ENCODE measurements at regions not wholly inside any gene's neighbourhood (a gene's known extent, or its start where the extent isn't known, plus 50 kb on each side); places are given as distances from the start of the nearest gene placed in this dataset.

- TF ChIP-seq RCOR1 (IDR thresholded peaks at IDR 0.05; ENCODE audit: insufficient replicate concordance, low read length), result no peak
- TF ChIP-seq RFX5 (IDR thresholded peaks at IDR 0.05; ENCODE audit: low read depth, low read length), result no peak
These were observed 104.2 kb upstream of the RALGPS2 start (continued) for GRCh38 chr1:178620584-178621475.

- no peak overlapping the region for H4K91ac ChIP-seq (ENCODE audit: insufficient read depth, low read depth, low read length)
- H2AFZ ChIP-seq (replicated peaks; ENCODE audit: low read length, poor library complexity), result no peak overlapping the region
- H3K56ac ChIP-seq (ENCODE audit: extremely low read depth, insufficient read depth, low read length), result no peak overlapping the region
- BruUV-seq (replicated peaks), result no TSS peak
- ATAC-seq (ENCODE audit: low read depth), result no peak
- H3K27me3 ChIP-seq (ENCODE audit: control insufficient read depth, insufficient read depth, low read length), result no peaks in the 10 kb centered on the region
- no peak overlapping the region for H3K4me2 ChIP-seq (ENCODE audit: low read depth, low read length)
- H3K4me3 ChIP-seq (ENCODE audit: insufficient read depth, low read depth, low read length), result no peak overlapping the region
- TF ChIP-seq MAFK (IDR thresholded peaks at IDR 0.05; ENCODE audit: low read depth, low read length), result no peak
- CTCF ChIA-PET, result no interaction called here
- H2BK15ac ChIP-seq (ENCODE audit: low read depth, low read length), result 0 out of 3 replicates have a peak overlapping the region, but pooled peaks have one; percentile 54
- DNase-seq, result no peak
- in situ Hi-C loops (cut with MboI; ENCODE audit: low sequenced_read_pairs), result no loop called here
- H2AK9ac ChIP-seq (replicated peaks; ENCODE audit: low read depth, low read length, poor library complexity), result no peak overlapping the region
- WGBS, 2 experiments (ENCODE audit: extremely low coverage in 2 of 2, insufficient read length in 1 of 2), result no CpG with 5 or more reads among the region's 10 CpGs
- POLR2A ChIA-PET (ENCODE audit: unreplicated experiment), result no interaction called here
- no peaks in the 10 kb centered on the region for H3K79me1 ChIP-seq (ENCODE audit: low read depth in 1 of 2, low read length in 2 of 2)
- peaks cover 3% of the 10 kb centered on the region; the same call in 1 of the 2 replicates for H3K9me3 ChIP-seq (ENCODE audit: control insufficient read depth, insufficient read depth, low read length)
- no peak overlapping the region for H2BK20ac ChIP-seq (ENCODE audit: low read depth, low read length)
- no peak overlapping the region for H3K9ac ChIP-seq (ENCODE audit: low read depth, low read length)
- H3K4me1 ChIP-seq (ENCODE audit: control insufficient read depth, insufficient read depth, low read length), result peaks cover 6% of the 10 kb centered on the region
- H3K36me3 ChIP-seq (ENCODE audit: control insufficient read depth, insufficient read depth, low read length), result no peaks in the 10 kb centered on the region
- dilution Hi-C loops (cut with HindIII; ENCODE audit: low sequenced_read_pairs, unreplicated experiment), result no loop called here
- intact Hi-C loops (cut with micrococcal nuclease), result no loop called here
- no peaks in the 10 kb centered on the region for H4K20me1 ChIP-seq (ENCODE audit: insufficient read depth, low read length)
- no peak overlapping the region; the same call in 1 of the 2 replicates for H4K5ac ChIP-seq (ENCODE audit: low read depth, low read length)
- no peak overlapping the region for H3K14ac ChIP-seq (replicated peaks; ENCODE audit: low read depth, low read length)
- no peak overlapping the region for H2BK120ac ChIP-seq (ENCODE audit: low read depth, low read length)
- no peak overlapping the region for H4K8ac ChIP-seq (ENCODE audit: low read depth in 2 of 2, low read length in 2 of 2)
- H3K4ac ChIP-seq (ENCODE audit: low read depth, low read length), result no peak overlapping the region
- no peaks in the 10 kb centered on the region for H3K9me1 ChIP-seq (ENCODE audit: insufficient read depth, low read length)
- H2BK5ac ChIP-seq (ENCODE audit: low read depth, low read length, poor library complexity, severe bottlenecking), result no peak overlapping the region
- no peak overlapping the region for H2AK5ac ChIP-seq (ENCODE audit: low read depth, low read length)
- no peak overlapping the region for H3K18ac ChIP-seq (ENCODE audit: low read depth, low read length)
- no peak overlapping the region for H3K27ac ChIP-seq (ENCODE audit: insufficient read depth, low read length)
- no peak overlapping the region for H3K23ac ChIP-seq (ENCODE audit: low read depth, low read length)
These were observed 103.2 kb upstream of the RALGPS2 start for GRCh38 chr1:178621822-178622221.
